SKM-1 (cell line): ENCODE measurements at regions not wholly inside any gene's neighbourhood (a gene's known extent, or its start where the extent isn't known, plus 50 kb on each side); places are given as distances from the start of the nearest gene placed in this dataset.
"Not testable (repeated sequence)": the region's sequence is repeated elsewhere in the genome, so short reads cannot be mapped to it uniquely, and the experiment has no call there.

Experiments used
- DNase-seq: peaks from one replicate; lab custom pipeline; 2025; ENCODE audit not compliant: unreplicated experiment; lab: John Stamatoyannopoulos, UW

DNA sequence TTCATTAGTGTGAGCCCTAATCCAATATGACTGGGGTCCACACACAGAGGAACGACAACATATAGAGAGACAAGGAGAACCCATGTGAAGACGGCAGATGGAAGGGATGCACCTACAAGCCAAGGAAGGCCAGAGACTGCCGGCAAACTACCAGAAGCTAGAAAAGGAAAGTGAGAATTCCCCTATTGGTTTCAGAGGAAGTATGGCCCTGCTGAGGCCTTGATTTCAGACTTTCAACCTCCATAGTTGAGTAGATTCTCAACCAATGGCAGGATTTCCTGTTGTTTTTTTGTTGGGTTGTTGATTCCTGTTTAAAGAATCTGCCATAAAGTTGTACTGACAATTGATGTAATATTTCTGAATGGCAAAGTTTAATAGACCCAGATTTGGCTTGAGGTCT, 241.5 kb downstream of the SATB2 start:
- DNase-seq, result no peak

DNA sequence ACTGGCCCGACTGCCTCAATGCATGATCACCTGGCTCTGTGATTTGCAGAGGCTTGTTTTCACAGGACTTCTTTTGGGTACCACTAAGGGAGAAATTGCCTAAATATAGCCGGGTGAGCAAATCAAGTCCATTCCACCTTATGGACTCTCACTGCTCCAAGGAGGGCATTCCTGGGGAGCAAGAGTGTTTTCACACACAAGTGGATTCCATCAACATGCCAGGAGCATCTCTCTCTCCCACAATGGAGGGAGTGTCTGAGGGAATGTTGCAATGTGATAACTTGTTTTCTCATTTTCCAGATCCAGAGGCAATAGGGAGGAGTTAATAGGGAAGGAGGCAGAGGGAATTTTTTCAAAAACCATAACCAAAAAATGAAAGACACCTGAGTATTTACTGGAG, 250.7 kb downstream of the SATB2 start:
- DNase-seq, result no peak

DNA sequence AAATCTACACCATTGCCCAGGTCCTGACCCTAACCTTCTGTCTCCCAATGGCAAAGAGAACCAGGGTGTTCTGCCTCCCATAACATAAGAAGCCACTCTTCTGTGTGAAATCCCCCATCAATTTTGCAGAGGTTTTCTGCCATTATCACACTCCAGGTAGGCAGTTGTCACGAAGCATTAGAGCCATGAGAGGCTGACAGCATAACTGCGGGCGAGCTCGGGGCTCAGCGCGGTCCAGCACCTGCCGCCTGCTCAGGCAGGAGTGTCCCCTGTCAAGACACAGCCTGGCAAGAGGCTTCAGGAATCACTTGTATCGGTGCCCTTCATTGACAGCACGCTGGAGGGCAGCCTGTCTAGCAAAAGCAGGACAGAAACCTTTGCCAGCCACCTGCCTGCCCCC, 251.2 kb downstream of the SATB2 start:
- DNase-seq, result no peak

DNA sequence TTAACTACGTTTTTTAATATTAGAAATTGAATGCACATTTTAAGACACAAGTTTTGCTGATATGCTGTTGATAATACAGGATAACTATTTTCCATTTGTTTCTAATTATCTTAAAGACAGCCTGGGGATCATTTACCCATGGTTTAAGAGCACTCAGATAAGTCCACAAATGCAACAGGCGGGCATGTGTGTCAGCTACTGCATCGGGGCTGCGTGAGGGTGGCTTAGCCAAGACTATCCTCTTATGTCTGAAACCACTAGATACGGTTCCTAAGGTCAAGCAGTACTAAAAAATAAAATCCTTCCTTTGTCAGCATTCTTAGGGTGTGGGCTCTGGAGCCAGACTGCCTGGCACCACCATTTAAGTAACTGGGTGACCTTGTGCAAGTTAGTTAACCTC, 254.8 kb downstream of the SATB2 start:
- no peak for DNase-seq

DNA sequence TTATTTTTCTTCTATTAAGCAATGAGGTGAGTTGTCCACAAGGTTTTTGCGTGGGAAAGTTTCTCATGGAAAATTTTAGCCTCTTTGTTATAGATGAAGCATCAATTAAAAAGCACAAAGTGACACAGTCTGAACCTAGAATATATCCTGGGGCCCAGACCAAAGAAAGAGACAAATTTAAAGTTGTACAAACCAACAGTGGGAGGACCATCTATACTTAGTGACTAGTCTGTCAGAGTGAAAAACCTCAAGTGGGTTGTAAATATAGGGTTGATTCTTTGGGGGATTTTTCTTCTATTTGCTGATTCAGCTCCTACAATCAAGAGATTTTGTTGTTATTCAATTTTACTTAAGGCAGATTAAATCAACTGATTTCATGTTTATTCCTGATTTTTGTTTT, 256.2 kb downstream of the SATB2 start:
- no peak for DNase-seq

DNA sequence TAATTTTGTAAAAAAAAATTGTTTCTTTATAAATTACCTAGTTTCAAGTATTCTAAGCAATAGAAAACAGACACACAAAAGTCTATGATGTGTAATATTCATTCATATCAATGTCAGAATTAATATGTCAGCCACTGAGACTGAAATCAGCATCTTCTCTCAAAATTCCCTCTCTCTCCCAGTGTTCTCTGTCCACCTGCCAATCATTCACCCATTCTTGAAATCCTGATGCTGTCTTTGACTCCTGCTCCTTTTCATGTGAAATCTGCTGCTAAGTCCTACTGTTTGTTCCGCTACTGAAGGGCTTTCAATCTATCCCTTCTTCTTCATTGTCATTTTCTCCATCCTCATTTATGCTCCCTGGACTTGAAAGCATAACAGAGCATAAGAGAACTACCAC, 257.9 kb downstream of the SATB2 start:
- no peak for DNase-seq

DNA sequence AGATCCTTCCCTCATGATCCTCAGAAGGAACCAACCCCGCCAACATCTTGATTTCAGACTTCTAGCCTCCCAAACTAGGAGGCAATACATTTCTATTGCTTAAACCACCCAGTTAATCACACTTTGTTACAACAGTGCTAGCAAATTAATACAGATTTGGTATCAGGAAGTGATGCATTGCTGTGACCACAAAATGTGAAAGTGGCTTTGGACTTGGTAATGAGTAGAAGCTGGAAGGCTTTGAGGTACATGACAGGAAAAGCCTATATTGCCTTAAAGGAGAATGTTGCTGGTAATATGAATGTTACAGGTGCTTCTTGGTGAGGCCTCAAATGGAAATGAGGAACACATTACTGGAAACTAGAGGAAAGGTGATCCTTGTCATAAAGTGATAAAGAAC, 260.3 kb downstream of the SATB2 start:
- no peak for DNase-seq

DNA sequence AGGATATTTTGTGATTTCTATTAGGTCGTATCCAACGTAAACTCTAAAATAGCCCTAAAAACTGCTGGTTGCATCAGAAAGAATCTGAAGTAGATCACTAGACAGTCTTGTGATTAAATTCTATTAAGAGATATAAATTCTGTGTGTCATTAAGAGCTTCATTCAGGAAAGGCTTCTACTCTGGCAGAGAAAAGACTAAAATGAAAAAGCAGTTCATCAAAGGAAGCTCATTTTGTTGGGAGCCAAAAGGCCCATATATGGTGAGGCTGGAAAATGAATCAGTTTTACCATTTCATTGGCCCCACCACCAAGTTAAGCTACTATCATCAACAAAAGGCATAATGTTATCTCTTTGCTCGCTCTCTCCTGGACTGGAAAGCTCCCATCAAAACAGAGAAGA, 261.1 kb downstream of the SATB2 start:
- DNase-seq, result no peak

DNA sequence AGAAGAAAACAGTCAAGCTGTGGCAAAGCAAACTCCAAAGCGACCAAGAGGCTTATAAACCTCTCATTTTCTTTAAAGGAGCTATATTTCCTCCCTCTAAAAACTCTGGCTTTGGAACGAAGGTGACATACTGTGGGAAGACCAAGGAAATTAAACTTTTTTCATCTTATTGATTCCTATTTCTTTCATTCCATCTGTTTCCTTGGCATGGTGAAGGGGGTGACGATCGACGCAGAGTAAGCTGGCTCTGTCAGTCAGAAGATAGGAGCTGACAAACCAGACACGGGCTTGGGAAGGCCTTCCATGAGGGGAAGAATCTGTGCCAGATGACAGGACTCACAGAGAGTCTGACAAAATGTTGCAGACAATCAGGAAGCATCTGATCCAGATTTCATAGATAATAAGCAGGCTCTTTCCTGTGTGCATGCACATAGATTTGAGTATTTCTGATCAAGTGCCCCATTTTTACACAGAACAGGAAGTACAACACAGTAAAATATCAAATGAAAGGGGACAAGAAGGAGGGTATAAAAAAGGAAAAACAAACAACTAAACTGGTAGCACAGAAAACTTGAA, 261.7 kb downstream of the SATB2 start:
- DNase-seq, result no peak

DNA sequence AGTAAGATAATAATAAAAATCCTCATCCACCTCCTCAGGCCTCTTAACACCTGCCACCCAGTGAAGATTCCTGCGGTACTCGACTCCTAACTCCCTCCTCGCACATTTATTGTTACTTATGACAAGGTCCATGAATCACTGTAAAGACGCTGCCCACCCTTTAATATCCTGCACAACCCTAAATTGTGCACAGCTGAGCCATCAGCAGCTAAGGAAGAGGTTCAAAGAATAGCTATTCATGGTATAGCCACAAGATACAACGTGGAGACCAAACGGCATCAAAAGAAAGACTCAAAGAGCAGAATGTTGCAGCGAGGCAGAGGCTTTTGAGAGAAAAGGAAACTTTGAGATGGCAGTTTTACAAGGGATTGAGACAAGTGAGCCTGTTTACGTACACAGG, 266.3 kb downstream of the SATB2 start:
- no peak for DNase-seq

DNA sequence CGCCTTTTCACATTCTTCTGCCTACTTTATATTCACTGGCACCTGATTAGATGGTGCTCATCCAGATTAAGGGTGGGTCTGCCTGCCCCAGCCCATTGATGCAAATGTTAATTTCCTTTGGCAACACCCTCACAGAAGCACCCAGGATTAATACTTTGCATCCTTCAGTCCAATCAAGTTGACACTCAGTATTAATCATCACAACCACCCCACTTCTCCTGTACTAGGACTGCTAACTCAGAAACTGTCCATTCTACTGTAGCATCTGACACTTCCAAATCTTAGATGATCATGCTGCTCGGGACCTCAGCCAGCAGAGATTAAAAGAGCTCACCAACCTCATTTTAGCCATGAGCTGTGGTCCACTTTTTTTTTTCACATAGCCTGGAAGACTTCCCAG, 268.5 kb downstream of the SATB2 start:
- DNase-seq, result no peak

DNA sequence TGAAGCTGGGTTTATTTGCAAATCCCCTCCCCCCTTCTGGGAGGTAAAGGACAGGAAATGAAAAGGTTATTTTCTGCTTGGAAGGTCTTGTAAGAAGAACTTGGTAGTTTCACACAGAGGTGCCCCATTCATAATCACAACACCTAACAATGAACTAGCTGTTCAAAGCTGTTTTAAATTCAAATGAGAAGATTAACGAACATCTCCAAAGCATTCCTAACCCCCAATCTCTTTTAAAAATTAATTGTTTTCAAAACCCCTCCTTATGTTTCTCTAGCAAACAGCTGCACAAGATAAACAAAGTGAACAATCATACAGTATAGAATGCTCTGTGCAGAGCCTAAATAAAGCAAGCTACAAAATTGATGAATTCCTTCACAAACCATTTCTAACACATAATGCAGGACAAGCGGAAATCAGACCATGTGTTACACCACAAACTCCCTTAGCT, 271.4 kb downstream of the SATB2 start:
- no peak for DNase-seq

DNA sequence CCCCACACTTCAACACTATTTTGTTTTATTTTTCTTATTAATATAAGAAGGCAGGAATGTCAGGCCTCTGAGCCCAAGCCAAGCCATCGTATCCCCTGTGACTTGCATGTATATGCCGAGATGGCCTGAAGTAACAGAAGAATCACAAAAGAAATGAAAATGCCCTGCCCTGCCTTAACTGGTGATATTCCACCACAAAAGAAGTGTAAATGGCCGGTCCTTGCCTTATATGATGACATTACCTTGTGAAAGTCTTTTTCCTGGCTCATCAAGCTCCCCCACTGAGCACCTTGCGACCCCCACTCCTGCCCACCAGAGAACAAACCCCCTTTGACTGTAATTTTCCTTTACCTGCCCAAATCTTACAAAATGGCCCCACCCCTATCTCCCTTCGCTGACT, 272.6 kb downstream of the SATB2 start:
- not testable (repeated sequence) for DNase-seq

DNA sequence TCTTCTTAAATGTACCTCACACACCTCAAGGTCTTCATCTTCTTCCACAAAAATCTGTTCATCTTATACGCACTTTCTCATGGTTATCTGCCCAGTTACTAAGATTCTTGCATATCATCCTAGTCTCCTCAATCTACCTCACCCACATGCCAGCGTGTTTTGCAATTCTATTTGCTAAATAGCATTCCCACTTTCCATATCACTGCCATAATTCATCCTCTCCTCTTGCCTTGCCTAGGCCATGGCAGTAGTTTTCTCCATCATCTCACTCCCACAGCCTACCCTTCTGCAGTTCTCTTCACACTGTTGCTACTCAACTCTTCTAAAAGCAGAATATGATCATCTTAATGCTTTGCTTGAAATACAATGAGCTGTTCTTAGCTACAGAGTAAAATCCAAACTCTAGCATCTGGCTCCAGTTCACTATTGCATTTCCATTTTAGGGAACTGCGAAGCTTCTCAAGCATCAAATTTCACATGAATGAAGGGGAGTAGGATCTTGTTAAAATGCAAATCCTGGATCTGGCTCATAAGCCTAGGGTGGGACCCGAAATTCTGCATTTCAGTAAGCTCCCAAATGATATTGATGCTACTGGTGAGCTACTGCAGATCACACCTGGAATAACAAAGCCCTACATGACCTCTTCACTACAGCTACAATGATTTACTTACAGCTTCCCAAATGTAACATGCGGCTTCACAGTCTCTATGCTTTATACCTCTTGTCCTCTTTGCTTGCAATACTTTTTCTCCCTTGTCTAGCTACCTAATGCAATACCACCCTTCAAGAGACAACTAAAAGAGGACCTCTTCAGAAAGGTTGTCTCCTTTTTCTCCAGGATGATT, 293.9 kb downstream of the SATB2 start:
- no peak for DNase-seq

DNA sequence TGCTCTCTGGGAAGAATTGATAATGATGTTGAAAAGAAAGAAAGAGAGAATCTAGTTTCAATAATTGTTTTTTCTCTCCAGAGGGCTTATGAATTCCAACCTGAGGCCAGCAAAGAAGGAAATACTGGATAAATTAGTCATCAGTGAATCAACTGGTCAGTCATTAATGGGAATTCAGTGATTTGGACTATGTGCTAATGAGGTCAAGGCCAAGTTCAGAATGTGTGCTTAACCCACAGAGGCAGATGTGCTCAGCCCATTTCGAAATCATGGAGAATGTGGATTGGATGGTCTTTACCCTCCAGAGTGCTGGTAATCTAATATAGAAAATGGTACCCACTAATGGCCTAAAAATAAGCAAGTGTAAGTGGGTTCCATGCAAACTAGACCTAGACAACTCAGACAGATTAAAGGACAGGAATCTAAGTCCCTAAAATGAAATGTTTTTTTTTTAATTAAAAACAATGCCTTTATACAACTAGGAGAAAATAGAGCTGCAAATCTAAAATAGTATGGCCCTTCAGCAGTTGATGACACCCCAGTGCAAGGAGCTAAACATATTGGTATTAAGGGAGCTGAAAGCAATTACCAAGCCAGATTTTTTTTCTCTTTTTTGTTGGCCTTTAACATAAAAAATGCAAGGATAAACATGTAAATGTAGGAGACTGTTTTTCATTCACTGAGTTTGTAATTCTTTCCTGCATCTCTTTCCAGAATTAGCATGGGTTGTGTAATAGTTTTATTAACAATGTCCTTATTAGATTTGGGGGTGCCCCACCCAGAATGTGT, 296.9 kb downstream of the SATB2 start:
- DNase-seq, result no peak

DNA sequence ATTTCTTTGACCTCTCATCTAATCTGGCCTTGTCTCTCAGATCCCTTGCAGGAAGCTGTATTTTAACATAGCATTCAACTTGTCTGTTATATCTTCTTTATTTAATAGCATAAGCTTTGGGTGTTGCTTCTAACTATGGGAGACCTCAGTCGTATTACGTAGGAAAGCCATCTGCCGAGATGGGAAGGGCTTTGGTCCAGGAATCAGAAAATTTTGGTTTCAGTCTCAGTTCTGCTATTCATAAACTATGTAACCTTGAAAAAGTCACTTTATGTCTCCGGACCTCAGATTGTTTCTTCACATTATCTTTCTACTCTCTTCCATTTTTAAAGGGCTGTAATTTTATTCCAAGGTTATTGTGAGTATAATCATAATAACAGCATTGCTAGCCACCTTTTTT, 297.7 kb downstream of the SATB2 start:
- no peak for DNase-seq

DNA sequence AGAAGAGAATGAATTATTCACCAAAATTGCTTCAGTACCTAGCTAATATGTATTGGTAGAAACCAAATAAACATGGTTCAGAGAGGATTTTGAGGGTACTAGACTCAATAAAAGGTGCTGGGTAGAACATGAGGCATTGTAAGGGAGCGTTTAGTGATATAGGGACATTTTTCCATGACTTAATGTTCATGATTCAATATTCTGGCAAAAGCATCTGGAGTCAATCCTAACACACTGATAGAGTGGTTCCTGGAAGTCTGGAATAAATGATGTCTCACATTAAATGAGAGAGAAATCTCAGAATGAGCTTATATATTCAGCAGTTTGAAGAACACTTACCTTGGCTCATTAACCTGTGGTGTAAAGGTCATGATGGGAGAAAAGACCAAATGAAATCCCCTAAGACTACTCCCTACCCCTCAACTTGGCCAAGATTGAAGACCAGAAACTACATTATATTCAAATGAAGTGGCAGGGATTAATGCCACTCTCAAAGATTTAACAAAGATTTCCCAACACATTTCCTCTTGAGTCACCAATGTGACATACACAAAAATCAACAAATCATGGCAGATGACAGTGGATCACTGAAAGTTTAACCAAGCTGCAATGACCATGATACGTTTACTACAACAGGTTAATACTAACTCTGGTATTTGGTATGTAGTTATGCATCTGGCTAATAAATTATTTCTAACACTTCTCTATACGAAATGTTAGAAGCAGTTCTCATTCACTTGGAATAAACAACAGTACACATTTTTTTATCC, 309.5 kb downstream of the SATB2 start:
- no peak for DNase-seq

DNA sequence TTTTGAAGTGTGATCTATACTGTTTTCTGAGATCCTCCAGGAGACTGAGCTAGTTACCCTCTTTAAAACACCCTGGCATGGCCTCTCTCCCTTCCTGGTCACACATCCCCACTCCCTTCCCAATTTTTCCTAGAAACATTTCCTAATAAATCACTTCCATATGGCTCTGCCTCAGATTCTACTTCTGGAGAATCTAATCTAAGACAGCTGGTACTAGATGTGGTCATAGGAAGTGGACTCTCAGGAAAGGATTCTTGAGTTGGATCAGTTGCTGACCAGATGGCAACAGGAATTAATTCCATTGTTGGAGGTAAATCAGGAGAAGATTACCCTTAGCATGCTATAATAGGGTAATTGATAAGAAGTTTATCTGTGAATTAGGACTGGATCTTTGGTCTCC, 310.5 kb downstream of the SATB2 start:
- no peak for DNase-seq

DNA sequence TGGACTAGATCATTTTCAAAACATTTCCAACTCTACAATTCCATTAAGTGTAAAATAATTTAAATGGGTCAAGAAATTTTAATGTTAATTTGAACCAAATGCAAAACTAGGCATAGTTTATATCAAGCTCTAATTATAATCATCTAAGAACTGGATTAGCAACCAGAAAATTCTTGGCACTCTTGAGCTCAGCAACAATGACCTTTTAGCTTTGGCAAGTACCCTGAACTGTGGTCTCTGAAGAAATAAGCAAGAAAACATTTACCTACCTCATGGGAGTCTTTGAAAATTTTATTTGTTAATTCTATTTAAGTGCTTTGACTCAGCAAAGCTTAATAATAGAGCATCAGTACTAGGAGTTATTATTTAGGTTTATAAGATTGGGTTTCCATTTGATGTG, 313.2 kb downstream of the SATB2 start:
- DNase-seq, result no peak

DNA sequence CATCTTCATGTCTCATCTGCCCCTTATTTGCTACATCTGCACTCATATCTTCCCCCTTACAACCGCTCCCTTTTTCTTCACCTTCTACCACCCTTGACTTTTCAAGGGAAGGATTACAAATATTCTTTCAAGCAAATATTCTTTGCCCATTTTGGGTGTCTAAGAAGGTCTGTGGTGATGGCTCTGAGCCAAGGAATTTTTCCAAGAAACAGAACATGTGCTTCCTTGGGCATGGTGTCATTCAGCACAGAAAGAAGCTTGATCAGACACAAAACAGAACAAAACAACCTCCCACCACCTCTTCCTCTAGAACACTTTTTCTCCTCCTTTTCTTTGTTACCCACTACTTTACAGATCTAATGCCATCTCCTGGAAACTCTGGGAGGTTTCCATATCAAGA, 313.7 kb downstream of the SATB2 start:
- DNase-seq, result no peak

DNA sequence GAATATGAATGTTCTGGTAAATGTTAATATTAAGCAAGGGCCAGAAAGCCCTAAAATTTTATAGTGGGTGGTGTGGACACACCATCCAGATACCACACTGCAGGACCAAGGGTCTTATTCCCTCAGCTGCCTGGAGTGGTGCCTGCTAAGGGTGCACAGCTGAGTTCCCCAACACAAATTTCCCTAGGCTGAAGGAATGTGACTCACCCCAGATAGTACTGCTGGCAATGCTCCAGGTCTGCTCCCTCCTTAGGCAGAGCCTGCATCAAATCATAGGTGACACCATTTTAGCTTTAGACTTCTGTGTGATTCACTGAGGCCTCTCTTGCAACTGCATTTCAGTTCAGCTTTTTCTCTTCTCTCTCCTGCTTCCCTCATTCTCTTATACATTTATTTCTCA, 321.1 kb downstream of the SATB2 start:
- no peak for DNase-seq
